H7 (cell line): ENCODE measurements at regions not wholly inside any gene's neighbourhood (a gene's known extent, or its start where the extent isn't known, plus 50 kb on each side); places are given as distances from the start of the nearest gene placed in this dataset.
A peak's percentile ranks its signal among the peaks of the same experiment; 100 is the strongest.
"Not testable (repeated sequence)": the region's sequence is repeated elsewhere in the genome, so short reads cannot be mapped to it uniquely, and the experiment has no call there.

Experiments used
- DNase-seq: peaks from one replicate; pipeline ENCODE4 v3.0.0; 2012
- H3K27me3 ChIP-seq: 2 replicates; pipeline ENCODE4 v1.6.0; 2011; ENCODE audit warnings: mild to moderate bottlenecking, low read length; ENCODE audit not compliant: control insufficient read depth, insufficient read depth
- H3K36me3 ChIP-seq: replicated peaks from 2 replicates; pipeline ENCODE4 v1.5.1; 2011; ENCODE audit warnings: low read length; ENCODE audit not compliant: control insufficient read depth, insufficient read depth
- H3K4me3 ChIP-seq: 2 replicates; pipeline ENCODE4 v1.5.1; 2011; ENCODE audit warnings: low read depth, mild to moderate bottlenecking, control low read depth, low read length, moderate library complexity; ENCODE audit not compliant: insufficient read depth

GRCh38 chr17:70588003-70588402 lies 418.7 kb downstream of the KCNJ2 start:
- no peak for DNase-seq
- H3K36me3 ChIP-seq = no peaks in the 10 kb centered on the region
- no peaks in the 10 kb centered on the region for H3K27me3 ChIP-seq
- no peak overlapping the region for H3K4me3 ChIP-seq

- Histone ChIP-seq H3K36me3 (no peaks in the 10 kb centered on the region), H3K4me3 (no peak overlapping the region), H3K27me3 (no peaks in the 10 kb centered on the region)
- DNase-seq = no peak
Measured at GRCh38 chr17:70597774-70598173, 428.4 kb downstream of the KCNJ2 start.

- DNase-seq = no peak
- Histone ChIP-seq H3K36me3 (no peaks in the 10 kb centered on the region), H3K27me3 (no peaks in the 10 kb centered on the region), H3K4me3 (no peak overlapping the region)
Measured at GRCh38 chr17:70599198-70599597, 429.9 kb downstream of the KCNJ2 start.

- H3K27me3 ChIP-seq, H3K36me3 ChIP-seq, DNase-seq, H3K4me3 ChIP-seq: not testable (repeated sequence)
Measured at GRCh38 chr17:70599945-70600344, 430.6 kb downstream of the KCNJ2 start.

GRCh38 chr17:70603226-70603625 lies 433.9 kb downstream of the KCNJ2 start:
- Histone ChIP-seq H3K36me3 (no peaks in the 10 kb centered on the region), H3K27me3 (no peaks in the 10 kb centered on the region), H3K4me3 (no peak overlapping the region)
- no peak for DNase-seq

- no peak overlapping the region for H3K4me3 ChIP-seq
- DNase-seq = peak; percentile 22
- no peaks in the 10 kb centered on the region for H3K36me3 ChIP-seq
- H3K27me3 ChIP-seq = no peaks in the 10 kb centered on the region
Measured at GRCh38 chr17:70604854-70605253, 435.5 kb downstream of the KCNJ2 start.

- no peaks in the 10 kb centered on the region for H3K27me3 ChIP-seq
- H3K36me3 ChIP-seq = no peaks in the 10 kb centered on the region
- H3K4me3 ChIP-seq = no peak overlapping the region
- no peak for DNase-seq
Measured at GRCh38 chr17:70606086-70606485, 436.8 kb downstream of the KCNJ2 start.

GRCh38 chr17:70608193-70608592 lies 438.9 kb downstream of the KCNJ2 start:
- Histone ChIP-seq H3K36me3 (no peaks in the 10 kb centered on the region), H3K27me3 (no peaks in the 10 kb centered on the region), H3K4me3 (no peak overlapping the region)
- no peak for DNase-seq

GRCh38 chr17:70608957-70609356 lies 439.6 kb downstream of the KCNJ2 start:
- Histone ChIP-seq H3K4me3 (no peak overlapping the region), H3K27me3 (no peaks in the 10 kb centered on the region), H3K36me3 (no peaks in the 10 kb centered on the region)
- no peak for DNase-seq

- no peaks in the 10 kb centered on the region for H3K27me3 ChIP-seq
- H3K36me3 ChIP-seq = no peaks in the 10 kb centered on the region
- DNase-seq = no peak
- H3K4me3 ChIP-seq = no peak overlapping the region
Measured at GRCh38 chr17:70609566-70609965, 440.2 kb downstream of the KCNJ2 start.

GRCh38 chr17:70610161-70610560 lies 440.8 kb downstream of the KCNJ2 start:
- no peak for DNase-seq
- Histone ChIP-seq H3K4me3 (no peak overlapping the region), H3K27me3 (no peaks in the 10 kb centered on the region), H3K36me3 (no peaks in the 10 kb centered on the region)

GRCh38 chr17:70613681-70614080 lies 444.3 kb downstream of the KCNJ2 start:
- Histone ChIP-seq H3K4me3 (no peak overlapping the region), H3K36me3 (no peaks in the 10 kb centered on the region), H3K27me3 (no peaks in the 10 kb centered on the region)
- no peak for DNase-seq

- no peak for DNase-seq
- no peaks in the 10 kb centered on the region for H3K27me3 ChIP-seq
- H3K4me3 ChIP-seq = no peak overlapping the region
- H3K36me3 ChIP-seq = no peaks in the 10 kb centered on the region
Measured at GRCh38 chr17:70615831-70616230, 446.5 kb downstream of the KCNJ2 start.

GRCh38 chr17:70618641-70619040 lies 449.3 kb downstream of the KCNJ2 start:
- Histone ChIP-seq H3K36me3 (no peaks in the 10 kb centered on the region), H3K27me3 (no peaks in the 10 kb centered on the region), H3K4me3 (no peak overlapping the region)
- no peak for DNase-seq

- Histone ChIP-seq H3K36me3 (no peaks in the 10 kb centered on the region), H3K4me3 (no peak overlapping the region), H3K27me3 (no peaks in the 10 kb centered on the region)
- no peak for DNase-seq
Measured at GRCh38 chr17:70621566-70621965, 452.2 kb downstream of the KCNJ2 start.
